ENCODE measurements at regions not wholly inside any gene's neighbourhood (a gene's known extent, or its start where the extent isn't known, plus 50 kb on each side); places are given as distances from the start of the nearest gene placed in this dataset.
"Not testable (repeated sequence)": the region's sequence is repeated elsewhere in the genome, so short reads cannot be mapped to it uniquely, and the experiment has no call there.

DNA sequence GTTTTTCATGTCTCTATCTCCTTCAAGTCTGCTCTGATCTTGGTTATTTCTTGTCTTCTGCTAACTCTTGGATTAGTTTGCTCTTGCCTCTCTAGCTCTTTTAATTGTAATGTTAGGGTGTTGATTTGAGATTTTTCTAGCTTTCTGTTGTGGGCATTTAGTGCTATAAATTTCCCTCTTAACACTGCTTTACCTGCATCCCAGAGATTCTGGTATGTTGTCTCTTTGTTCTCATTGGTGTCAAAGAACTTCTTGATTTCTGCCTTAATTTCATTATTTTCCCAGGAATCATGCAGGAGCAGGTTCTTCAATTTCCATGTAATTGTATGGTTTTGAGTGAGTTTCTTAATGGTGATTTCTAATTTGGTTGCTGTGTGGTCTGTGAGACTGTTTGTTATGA lies 128.5 kb upstream of the ZNF267 start:
- not testable (repeated sequence) for DNase-seq (ENCODE audit: low read depth in 3 of 3)

DNA sequence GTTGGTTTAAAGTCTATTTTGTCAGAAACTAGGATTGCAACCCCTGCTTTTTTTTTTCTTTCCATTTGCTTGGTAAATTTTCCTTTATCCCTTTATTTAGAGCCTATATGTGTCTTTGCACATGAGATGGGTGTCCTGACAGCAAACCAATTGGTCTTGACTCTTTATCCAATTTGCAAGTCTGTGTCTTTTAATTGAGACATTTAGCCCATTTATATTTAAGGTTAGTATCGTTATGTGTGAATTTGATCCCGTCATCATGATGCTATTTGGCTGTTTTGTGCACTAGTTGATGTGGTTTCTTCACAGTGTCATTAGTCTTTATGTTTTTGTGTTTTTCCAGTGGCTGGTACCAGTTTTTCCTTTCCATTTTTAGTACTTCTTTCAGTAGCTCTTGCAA lies 127.7 kb upstream of the ZNF267 start:
- DNase-seq (ENCODE audit: low read depth in 3 of 3): no peak

- DNase-seq (ENCODE audit: low read depth in 3 of 3): no peak
Measured at GRCh38 chr16:31754998-31755615, 118.5 kb upstream of the ZNF267 start.

GRCh38 chr16:31764103-31764502 lies 109.5 kb upstream of the ZNF267 start:
- DNase-seq (ENCODE audit: low read depth in 3 of 3): no peak

DNA sequence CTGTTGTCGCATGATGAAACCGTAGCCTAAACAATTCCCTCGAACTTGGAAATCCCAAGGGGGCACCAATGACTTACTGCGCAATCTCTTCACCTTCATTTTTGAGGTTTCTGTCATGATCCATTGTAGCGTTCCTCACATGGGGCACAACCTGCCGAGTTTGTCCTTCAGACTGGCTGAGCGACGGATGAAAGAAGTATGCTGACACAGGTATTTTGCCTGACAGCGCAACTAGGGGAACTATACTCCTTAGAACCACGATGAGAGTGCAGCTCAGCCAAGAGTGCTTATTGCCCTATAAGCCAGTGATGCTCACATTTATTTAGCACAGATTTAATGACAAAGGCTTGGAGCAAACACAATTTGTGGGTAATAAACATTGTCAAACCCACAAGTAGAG lies 106.3 kb upstream of the ZNF267 start:
- no peak for DNase-seq (ENCODE audit: low read depth in 3 of 3)

GRCh38 chr16:31780342-31780741 lies 93.3 kb upstream of the ZNF267 start:
- no peak for DNase-seq (ENCODE audit: low read depth in 3 of 3)

- no peak for DNase-seq (ENCODE audit: low read depth in 3 of 3)
Measured at GRCh38 chr16:31785126-31785525, 88.5 kb upstream of the ZNF267 start.

- no peak for DNase-seq (ENCODE audit: low read depth in 3 of 3)
Measured at GRCh38 chr16:31807086-31807485, 66.5 kb upstream of the ZNF267 start.

DNA sequence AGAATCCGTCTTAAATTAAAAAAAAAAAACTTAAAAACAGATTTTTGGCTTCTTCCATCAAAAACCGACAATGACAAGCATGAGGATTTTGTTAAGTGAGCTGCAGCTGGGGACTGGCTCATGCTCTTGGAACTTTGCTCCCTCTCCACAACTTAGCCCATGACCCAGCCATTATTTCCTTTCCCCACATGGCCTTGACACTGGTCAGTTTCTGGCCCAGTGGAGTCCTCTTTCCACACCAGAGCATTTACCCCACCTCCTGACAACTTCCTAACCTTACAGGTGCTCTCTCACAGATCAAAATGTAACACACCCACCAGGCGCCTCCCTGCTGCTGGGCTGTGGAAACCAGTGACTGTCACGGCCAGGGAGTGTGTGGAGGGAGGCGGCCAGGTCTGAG lies 62.7 kb upstream of the ZNF267 start:
- DNase-seq (ENCODE audit: low read depth in 3 of 3): no peak

- not testable (repeated sequence) for DNase-seq (ENCODE audit: low read depth in 3 of 3)
Measured at GRCh38 chr16:31816141-31816540, 57.5 kb upstream of the ZNF267 start.

- DNase-seq (ENCODE audit: low read depth in 3 of 3): no peak
Measured at GRCh38 chr16:31819386-31819785, 54.2 kb upstream of the ZNF267 start.

GRCh38 chr16:31819948-31820347 lies 53.7 kb upstream of the ZNF267 start:
- no peak for DNase-seq (ENCODE audit: low read depth in 3 of 3)
